ENCODE measurements at regions not wholly inside any gene's neighbourhood (a gene's known extent, or its start where the extent isn't known, plus 50 kb on each side); places are given as distances from the start of the nearest gene placed in this dataset.

- TF ChIP-seq ELK1 (IDR thresholded peaks at IDR 0.05; ENCODE audit: low read depth, low read length) (no peak), FOXS1 (CRISPR knock-in tag; IDR thresholded peaks at IDR 0.05) (no peak), CTCF (IDR thresholded peaks at IDR 0.05) (no peak), POLR2A (IDR thresholded peaks at IDR 0.05; ENCODE audit: low read length) (no peak), JUN (IDR thresholded peaks at IDR 0.05) (no peak), MAFK (IDR thresholded peaks at IDR 0.05; ENCODE audit: partially characterized antibody) (no peak), TP53 (CRISPR knock-in tag; IDR thresholded peaks at IDR 0.05) (no peak), EHMT2 (IDR thresholded peaks at IDR 0.05; ENCODE audit: low read depth) (no peak)
Observed at GRCh38 chr21:26758083-26758880, 86.9 kb downstream of the ADAMTS1 start.

Data from A549 (cell line).